Right ventricle myocardium inferior (tissue), 1 donor: ENCODE measurements at regions not wholly inside any gene's neighbourhood (a gene's known extent, or its start where the extent isn't known, plus 50 kb on each side); places are given as distances from the start of the nearest gene placed in this dataset.

ENCODE experiments used
- ATAC-seq: fragments of 200-7000 bp; cut with Tn5 transposase; one replicate; pipeline ENCODE4 v1.9.1; 2020; ENCODE audit warnings: mild to moderate bottlenecking, moderate library complexity
- DNase-seq: peaks from one replicate; pipeline ENCODE4 v3.0.0; 2021; ENCODE audit errors: missing footprints
- intact Hi-C: fragments of 100-400 bp; cut with DNase I; formaldehyde crosslinking; loops from one replicate; pipeline ENCODE4 v1.11.0; 2022
- donor health status: DM: no; HTN: yes; CAD: no; lungs with severe emphysema.

GRCh38 chr10:83222832-83223742 is 916.2 kb upstream of the GHITM start:
- DNase-seq: no peak
- intact Hi-C loops: no loop called here
- ATAC-seq: no peak

GRCh38 chr10:83225781-83226180 is 913.5 kb upstream of the GHITM start:
- intact Hi-C loops: no loop called here
- no peak for DNase-seq
- ATAC-seq: no peak

- DNase-seq: no peak
- no peak for ATAC-seq
- intact Hi-C loops: no loop called here
These were observed 909.3 kb upstream of the GHITM start for GRCh38 chr10:83229991-83230390.

- ATAC-seq (no peak), DNase-seq (no peak)
- intact Hi-C loops: no loop called here
These were observed 905.6 kb upstream of the GHITM start for GRCh38 chr10:83233691-83234090.

- intact Hi-C loops: no loop called here
- no peak for ATAC-seq
- DNase-seq: no peak
These were observed 891.1 kb upstream of the GHITM start for GRCh38 chr10:83248106-83248631.

- intact Hi-C loops: no loop called here
- ATAC-seq (no peak), DNase-seq (no peak)
These were observed 888.9 kb upstream of the GHITM start for GRCh38 chr10:83250396-83250795.

GRCh38 chr10:83252169-83252568 is 887.1 kb upstream of the GHITM start:
- DNase-seq (no peak), ATAC-seq (no peak)
- intact Hi-C loops: no loop called here

- intact Hi-C loops: no loop called here
- ATAC-seq: no peak
- no peak for DNase-seq
These were observed 886.7 kb upstream of the GHITM start for GRCh38 chr10:83252596-83252995.

- intact Hi-C loops: no loop called here
- ATAC-seq (no peak), DNase-seq (no peak)
These were observed 886.2 kb upstream of the GHITM start for GRCh38 chr10:83253011-83253671.

GRCh38 chr10:83254698-83255097 is 884.6 kb upstream of the GHITM start:
- intact Hi-C loops: no loop called here
- no peak for ATAC-seq
- DNase-seq: no peak

- DNase-seq (no peak), ATAC-seq (no peak)
- intact Hi-C loops: no loop called here
These were observed 876.9 kb upstream of the GHITM start for GRCh38 chr10:83262434-83262833.

GRCh38 chr10:83272666-83273434 is 866.5 kb upstream of the GHITM start:
- ATAC-seq: no peak
- DNase-seq: no peak
- intact Hi-C loops: no loop called here

- DNase-seq (no peak), ATAC-seq (no peak)
- intact Hi-C loops: no loop called here
These were observed 865.2 kb upstream of the GHITM start for GRCh38 chr10:83274088-83274487.

GRCh38 chr10:83276971-83277370 is 862.3 kb upstream of the GHITM start:
- intact Hi-C loops: no loop called here
- ATAC-seq: no peak

GRCh38 chr10:83283151-83283550 is 856.2 kb upstream of the GHITM start:
- ATAC-seq (peak; percentile 60), DNase-seq (no peak)
- intact Hi-C loops: no loop called here

More at GRCh38 chr10:83276971-83277370, 862.3 kb upstream of the GHITM start:
- DNase-seq: no peak

- no peak for ATAC-seq
- intact Hi-C loops: no loop called here
- no peak for DNase-seq
These were observed 851.9 kb upstream of the GHITM start for GRCh38 chr10:83287374-83287773.

GRCh38 chr10:83289373-83289772 is 849.9 kb upstream of the GHITM start:
- intact Hi-C loops: no loop called here
- no peak for DNase-seq
- no peak for ATAC-seq

- no peak for DNase-seq
These were observed 849.4 kb upstream of the GHITM start for GRCh38 chr10:83289948-83290347.

GRCh38 chr10:83301732-83302131 is 837.6 kb upstream of the GHITM start:
- intact Hi-C loops: no loop called here
- no peak for ATAC-seq

More at GRCh38 chr10:83289948-83290347, 849.4 kb upstream of the GHITM start:
- ATAC-seq: no peak
- intact Hi-C loops: no loop called here

More at GRCh38 chr10:83301732-83302131, 837.6 kb upstream of the GHITM start:
- no peak for DNase-seq
